Body of pancreas (tissue), 4 donors: ENCODE measurements at regions not wholly inside any gene's neighbourhood (a gene's known extent, or its start where the extent isn't known, plus 50 kb on each side); places are given as distances from the start of the nearest gene placed in this dataset.

Experiments
- ATAC-seq: fragments of 150-250 bp; one replicate; pipeline ENCODE4 v1.9.1; 2016
- DNase-seq, 4 donors: peaks; one replicate each; pipeline ENCODE4 v3.0.0-alpha.2; 2019
- H3K27ac ChIP-seq, 4 donors: fragments of 200-600 bp; sonication (generic); 1 replicate in 3 of 4; 2 replicates in 1 of 4; pipeline versions ENCODE4 v1.5.1 to v1.6.1; 2016 to 2019; ENCODE audit warnings: mild to moderate bottlenecking in 1 of 4, mixed read lengths in 1 of 4, moderate library complexity in 1 of 4
- H3K27me3 ChIP-seq, 2 donors: fragments of 200-600 bp; sonication (generic); one replicate each; pipeline ENCODE4 v1.6.0; 2016; ENCODE audit warnings: mild to moderate bottlenecking in 1 of 2
- H3K36me3 ChIP-seq, 2 donors: fragments of 200-600 bp; sonication (generic); replicated peaks in 1 of 2; 2 replicates each; pipeline ENCODE4 v1.5.1; 2016; ENCODE audit warnings: low read depth in 2 of 2; ENCODE audit not compliant: insufficient read depth in 1 of 2
- H3K4me1 ChIP-seq: fragments of 200-600 bp; sonication (generic); one replicate; pipeline ENCODE4 v1.6.0; 2016
- H3K4me3 ChIP-seq, 2 donors: fragments of 200-600 bp; sonication (generic); 1 replicate in 1 of 2; 2 replicates in 1 of 2; pipeline ENCODE4 v1.5.1; 2016 to 2019
- H3K9me3 ChIP-seq, 3 donors: fragments of 200-600 bp; sonication (generic); 1 replicate in 2 of 3; 2 replicates in 1 of 3; pipeline ENCODE4 v1.5.1; 2016
- POLR2A ChIP-seq, 3 donors: fragments of 450-650 bp; IDR thresholded peaks; one replicate each; pipeline ENCODE4 v1.6.1; 2016; ENCODE audit warnings: antibody characterized with exemption in 3 of 3, mild to moderate bottlenecking in 2 of 3
- WGBS, 2 donors: methylation state at CpG; one replicate each; pipeline ENCODE4 v1.1.5; 2017; 5-methylcytosine and 5-hydroxymethylcytosine counted together
- intact Hi-C: fragments of 100-400 bp; cut with DNase I; formaldehyde crosslinking; loops from one replicate; pipeline ENCODE4 v1.15.1; 2023
- TF ChIP-seq, protein P1 (sequence below), 7 experiments: fragments of 450-650 bp in 4 of 7; fragments of 200-600 bp in 3 of 7; sonication (generic) in 3 of 7; IDR thresholded peaks; one replicate each; pipeline ENCODE4 v1.5.1; 2016 to 2019; ENCODE audit warnings: antibody characterized with exemption in 7 of 7

DNA sequence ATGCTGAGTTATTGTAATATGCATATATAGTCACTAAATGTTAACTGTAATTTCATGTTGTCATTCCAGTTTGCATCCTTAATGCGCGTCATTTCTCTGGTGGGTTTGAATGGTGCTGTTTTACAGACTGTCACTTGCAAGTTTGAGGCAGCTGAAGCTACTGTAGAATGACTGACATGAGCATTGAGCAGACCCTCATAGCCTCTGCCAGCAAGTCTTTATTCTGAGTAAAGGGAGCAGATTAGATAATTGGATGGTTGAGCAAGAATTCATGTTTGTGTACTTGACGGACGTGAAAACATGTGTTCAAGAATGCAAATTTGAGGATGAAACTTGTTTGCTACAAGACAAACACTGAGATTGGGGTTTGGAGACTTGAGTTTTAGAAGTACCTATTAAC lies 854.8 kb upstream of the KLHL29 start:
- no peak for ATAC-seq
- intact Hi-C loops: no loop called here
- Histone ChIP-seq H3K27me3 (no peaks in the 10 kb centered on the region), H3K36me3 (no peaks in the 10 kb centered on the region), H3K27ac (no peak overlapping the region), H3K9me3 (no peaks in the 10 kb centered on the region), H3K4me3 (no peak overlapping the region), H3K4me1 (no peaks in the 10 kb centered on the region)
- no peak for DNase-seq
- no peak for TF ChIP-seq POLR2A (IDR thresholded peaks at IDR 0.05)
- TF ChIP-seq, protein P1, sequence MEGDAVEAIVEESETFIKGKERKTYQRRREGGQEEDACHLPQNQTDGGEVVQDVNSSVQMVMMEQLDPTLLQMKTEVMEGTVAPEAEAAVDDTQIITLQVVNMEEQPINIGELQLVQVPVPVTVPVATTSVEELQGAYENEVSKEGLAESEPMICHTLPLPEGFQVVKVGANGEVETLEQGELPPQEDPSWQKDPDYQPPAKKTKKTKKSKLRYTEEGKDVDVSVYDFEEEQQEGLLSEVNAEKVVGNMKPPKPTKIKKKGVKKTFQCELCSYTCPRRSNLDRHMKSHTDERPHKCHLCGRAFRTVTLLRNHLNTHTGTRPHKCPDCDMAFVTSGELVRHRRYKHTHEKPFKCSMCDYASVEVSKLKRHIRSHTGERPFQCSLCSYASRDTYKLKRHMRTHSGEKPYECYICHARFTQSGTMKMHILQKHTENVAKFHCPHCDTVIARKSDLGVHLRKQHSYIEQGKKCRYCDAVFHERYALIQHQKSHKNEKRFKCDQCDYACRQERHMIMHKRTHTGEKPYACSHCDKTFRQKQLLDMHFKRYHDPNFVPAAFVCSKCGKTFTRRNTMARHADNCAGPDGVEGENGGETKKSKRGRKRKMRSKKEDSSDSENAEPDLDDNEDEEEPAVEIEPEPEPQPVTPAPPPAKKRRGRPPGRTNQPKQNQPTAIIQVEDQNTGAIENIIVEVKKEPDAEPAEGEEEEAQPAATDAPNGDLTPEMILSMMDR (IDR thresholded peaks at IDR 0.05): no peak
- WGBS, 2 donors: 63 to 68% methylated on average over 4 of the region's 4 CpGs

- Histone ChIP-seq H3K9me3 (no peaks in the 10 kb centered on the region), H3K4me1 (no peaks in the 10 kb centered on the region), H3K36me3 (no peaks in the 10 kb centered on the region), H3K27ac (no peak overlapping the region), H3K4me3 (no peak overlapping the region), H3K27me3 (no peaks in the 10 kb centered on the region)
- ATAC-seq: no peak
- no peak for DNase-seq
- TF ChIP-seq, protein P1 (IDR thresholded peaks at IDR 0.05): no peak
- TF ChIP-seq POLR2A (IDR thresholded peaks at IDR 0.05): no peak
- WGBS, 2 donors: 52 to 62% methylated on average over 2 of the region's 2 CpGs
- intact Hi-C loops: no loop called here
These were observed 848.8 kb upstream of the KLHL29 start for GRCh38 chr2:22536133-22536532.

DNA sequence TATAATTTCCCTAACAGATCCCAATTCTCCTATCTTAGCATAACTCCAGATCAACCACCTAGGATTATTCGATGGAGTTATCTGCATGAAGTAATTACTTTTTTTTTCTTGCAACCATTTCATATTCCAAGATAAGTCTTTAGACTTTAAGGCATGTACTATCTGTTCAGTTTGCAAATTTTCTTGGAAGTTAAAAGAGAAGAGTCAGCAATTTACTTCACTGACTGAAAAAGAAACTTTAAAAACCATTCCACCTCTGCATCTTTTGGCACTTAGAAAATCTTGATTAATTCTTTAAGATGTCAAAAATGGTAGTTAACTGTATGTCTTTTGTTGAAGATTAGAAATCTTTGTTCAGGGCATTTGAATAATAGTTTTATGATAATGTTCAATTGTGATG lies 830.5 kb upstream of the KLHL29 start:
- Histone ChIP-seq H3K9me3 (no peaks in the 10 kb centered on the region), H3K27me3 (no peaks in the 10 kb centered on the region), H3K36me3 (no peaks in the 10 kb centered on the region), H3K27ac (no peak overlapping the region), H3K4me3 (no peak overlapping the region), H3K4me1 (no peaks in the 10 kb centered on the region)
- WGBS, 2 donors: 50 to 80% methylated on average over 1 of the region's 1 CpG
- TF ChIP-seq, protein P1 (IDR thresholded peaks at IDR 0.05): no peak
- no peak for TF ChIP-seq POLR2A (IDR thresholded peaks at IDR 0.05)
- intact Hi-C loops: no loop called here
- no peak for ATAC-seq
- DNase-seq: no peak

DNA sequence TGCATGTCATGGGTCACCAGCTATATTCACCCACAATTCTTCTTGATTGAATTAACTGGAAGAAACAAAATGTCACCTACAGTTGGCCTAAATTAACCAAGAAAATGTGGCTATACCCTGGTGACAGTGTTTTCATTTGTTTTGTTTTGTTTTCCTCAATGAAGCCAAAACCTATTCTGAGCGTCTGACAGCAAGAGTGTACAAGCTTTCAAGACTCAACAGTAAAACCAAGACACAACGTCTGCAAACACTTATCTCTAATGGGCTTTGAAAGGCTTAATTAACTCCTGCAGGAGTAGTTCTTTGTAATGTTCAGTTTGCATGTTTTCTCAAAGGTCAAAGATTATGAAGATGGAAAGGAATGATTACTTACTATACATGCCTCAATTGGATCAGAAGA lies 827.6 kb upstream of the KLHL29 start:
- WGBS, 2 donors: 29 to 32% methylated on average over 2 of the region's 2 CpGs
- Histone ChIP-seq H3K4me1 (no peaks in the 10 kb centered on the region), H3K9me3 (no peaks in the 10 kb centered on the region), H3K27me3 (no peaks in the 10 kb centered on the region), H3K36me3 (no peaks in the 10 kb centered on the region), H3K4me3 (no peak overlapping the region), H3K27ac (no peak overlapping the region)
- ATAC-seq (no peak), DNase-seq (no peak)
- TF ChIP-seq POLR2A (IDR thresholded peaks at IDR 0.05): no peak
- TF ChIP-seq, protein P1 (IDR thresholded peaks at IDR 0.05): no peak
- intact Hi-C loops: no loop called here

DNA sequence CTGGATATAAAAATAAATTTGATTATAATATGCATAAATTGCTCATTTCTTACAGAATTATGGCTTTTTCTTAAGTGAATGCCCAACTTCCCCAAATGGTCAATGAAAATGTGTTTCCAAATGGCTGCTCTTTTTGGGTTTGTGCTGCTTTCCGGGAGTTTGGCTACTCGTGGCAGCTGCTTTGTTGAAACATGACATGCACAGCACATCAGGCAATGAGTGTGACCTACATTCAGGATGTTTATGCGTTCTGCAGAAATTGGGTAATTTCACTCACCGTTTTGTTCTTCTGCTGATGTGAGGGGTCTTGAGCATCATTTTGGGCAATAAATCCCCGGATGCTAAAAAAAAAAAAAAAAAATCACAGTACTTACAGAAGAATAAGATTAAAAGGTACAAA lies 825.0 kb upstream of the KLHL29 start:
- no peaks in the 10 kb centered on the region for H3K27me3 ChIP-seq
- 41 to 50% methylated on average over 5 of the region's 5 CpGs for WGBS, 2 donors
- TF ChIP-seq POLR2A (IDR thresholded peaks at IDR 0.05): no peak
- TF ChIP-seq, protein P1 (IDR thresholded peaks at IDR 0.05): no peak
- DNase-seq: no peak
- H3K36me3 ChIP-seq: no peaks in the 10 kb centered on the region
- H3K4me1 ChIP-seq: no peaks in the 10 kb centered on the region
- intact Hi-C loops: no loop called here
- H3K4me3 ChIP-seq: no peak overlapping the region
- no peak for ATAC-seq
- H3K27ac ChIP-seq: no peak overlapping the region
- H3K9me3 ChIP-seq: no peaks in the 10 kb centered on the region
